ENCODE measurements at regions not wholly inside any gene's neighbourhood (a gene's known extent, or its start where the extent isn't known, plus 50 kb on each side); places are given as distances from the start of the nearest gene placed in this dataset.

- TF ChIP-seq CTCF (IDR thresholded peaks at IDR 0.05; ENCODE audit: low read depth, low read length, missing input control): no peak
- TF ChIP-seq REST (IDR thresholded peaks at IDR 0.05): no peak
- no peak for TF ChIP-seq JUND (IDR thresholded peaks at IDR 0.05)
- TF ChIP-seq EGR1 (IDR thresholded peaks at IDR 0.05; ENCODE audit: low read depth in 2 of 2): no peak
- TF ChIP-seq SP1 (IDR thresholded peaks at IDR 0.05): no peak
- no peak for TF ChIP-seq ZBTB33 (IDR thresholded peaks at IDR 0.05)
- no peak for TF ChIP-seq RAD21 (IDR thresholded peaks at IDR 0.05)
- no peak for TF ChIP-seq MAX (IDR thresholded peaks at IDR 0.05)
- TF ChIP-seq GABPA (IDR thresholded peaks at IDR 0.05 in 1 of 2, conservative IDR thresholded peaks at IDR 0.05 in 1 of 2): no peak
- no peak for TF ChIP-seq FOXA1 (IDR thresholded peaks at IDR 0.05)
- TF ChIP-seq YY1 (IDR thresholded peaks at IDR 0.05): no peak
- no peak for TF ChIP-seq TAF1 (conservative IDR thresholded peaks at IDR 0.05)
Observed at GRCh38 chr11:116533186-116533825, 239.5 kb downstream of the BUD13 start.
